ENCODE measurements at regions not wholly inside any gene's neighbourhood (a gene's known extent, or its start where the extent isn't known, plus 50 kb on each side); places are given as distances from the start of the nearest gene placed in this dataset.

GRCh38 chr1:177568622-177569021, 397.9 kb downstream of the BRINP2 start:
- DNase-seq (ENCODE audit: extremely low read depth, low read depth): no peak
- TF ChIP-seq CTCF (IDR thresholded peaks at IDR 0.05; ENCODE audit: low read depth, low read length, missing control alignments): no peak
- H3K4me3 ChIP-seq (replicated peaks; ENCODE audit: low read depth, low read length): no peak overlapping the region

- peak; percentile 16 for TF ChIP-seq CTCF (IDR thresholded peaks at IDR 0.05; ENCODE audit: low read depth, low read length, missing control alignments)
- H3K4me3 ChIP-seq (replicated peaks; ENCODE audit: low read depth, low read length): no peak overlapping the region
- no peak for DNase-seq (ENCODE audit: extremely low read depth, low read depth)
Observed at GRCh38 chr1:177567393-177567792, 396.6 kb downstream of the BRINP2 start.

- TF ChIP-seq CTCF (IDR thresholded peaks at IDR 0.05; ENCODE audit: low read depth, low read length, missing control alignments): no peak
- DNase-seq (ENCODE audit: extremely low read depth, low read depth): no peak
- no peak overlapping the region for H3K4me3 ChIP-seq (replicated peaks; ENCODE audit: low read depth, low read length)
Observed at GRCh38 chr1:177566495-177566894, 395.7 kb downstream of the BRINP2 start.

- H3K4me3 ChIP-seq (replicated peaks; ENCODE audit: low read depth, low read length): no peak overlapping the region
- no peak for DNase-seq (ENCODE audit: extremely low read depth, low read depth)
- no peak for TF ChIP-seq CTCF (IDR thresholded peaks at IDR 0.05; ENCODE audit: low read depth, low read length, missing control alignments)
Observed at GRCh38 chr1:177561436-177561835, 390.7 kb downstream of the BRINP2 start.

- no peak for DNase-seq (ENCODE audit: extremely low read depth, low read depth)
- TF ChIP-seq CTCF (IDR thresholded peaks at IDR 0.05; ENCODE audit: low read depth, low read length, missing control alignments): no peak
- no peak overlapping the region for H3K4me3 ChIP-seq (replicated peaks; ENCODE audit: low read depth, low read length)
Observed at GRCh38 chr1:177558372-177558771, 387.6 kb downstream of the BRINP2 start.

- TF ChIP-seq CTCF (IDR thresholded peaks at IDR 0.05; ENCODE audit: low read depth, low read length, missing control alignments): no peak
- no peak overlapping the region for H3K4me3 ChIP-seq (replicated peaks; ENCODE audit: low read depth, low read length)
- DNase-seq (ENCODE audit: extremely low read depth, low read depth): no peak
Observed at GRCh38 chr1:177556163-177556562, 385.4 kb downstream of the BRINP2 start.

GRCh38 chr1:177547200-177547599, 376.4 kb downstream of the BRINP2 start:
- no peak for DNase-seq (ENCODE audit: extremely low read depth, low read depth)
- TF ChIP-seq CTCF (IDR thresholded peaks at IDR 0.05; ENCODE audit: low read depth, low read length, missing control alignments): no peak
- no peak overlapping the region for H3K4me3 ChIP-seq (replicated peaks; ENCODE audit: low read depth, low read length)
